WTC11 (cell line): ENCODE measurements at regions not wholly inside any gene's neighbourhood (a gene's known extent, or its start where the extent isn't known, plus 50 kb on each side); places are given as distances from the start of the nearest gene placed in this dataset.
A peak's percentile ranks its signal among the peaks of the same experiment; 100 is the strongest.

Source experiments
- ATAC-seq: fragments of 200-7000 bp; cut with Tn5 transposase; 2 replicates; pipeline ENCODE4 v1.10.0; 2021; ENCODE audit warnings: mild to moderate bottlenecking, moderate library complexity
- CTCF ChIA-PET: fragments of 300-600 bp; sonication (Branson Sonifier 250); formaldehyde crosslinking; loops from one replicate; lab custom pipeline; 2021; ENCODE audit warnings: antibody characterized with exemption; lab: Charles Lee
- POLR2A ChIA-PET: fragments of 350-600 bp; sonication (Branson Sonifier 250); formaldehyde crosslinking; loops from one replicate; lab custom pipeline; 2021; ENCODE audit warnings: antibody characterized with exemption; lab: Charles Lee
- DNase-seq: peaks from one replicate; pipeline ENCODE4 v3.0.0; 2021; ENCODE audit warnings: low spot score
- H3K27ac Mint-ChIP-seq: 2 replicates; pipeline ENCODE4 v1.8.0; 2021; ENCODE audit warnings: mixed read lengths
- H3K27me3 Mint-ChIP-seq: 2 replicates; pipeline ENCODE4 v1.8.0; 2021; ENCODE audit warnings: low read depth, mild to moderate bottlenecking, moderate library complexity, mixed read lengths
- H3K36me3 Mint-ChIP-seq: 2 replicates; pipeline ENCODE4 v1.8.0; 2021; ENCODE audit warnings: mixed read lengths
- H3K4me1 Mint-ChIP-seq: 2 replicates; pipeline ENCODE4 v1.8.0; 2022; ENCODE audit warnings: mixed read lengths
- H3K4me3 Mint-ChIP-seq: 2 replicates; pipeline ENCODE4 v1.8.0; 2021; ENCODE audit warnings: mild to moderate bottlenecking, moderate library complexity, mixed read lengths
- H3K9me3 Mint-ChIP-seq: 2 replicates; pipeline ENCODE4 v1.8.0; 2021; ENCODE audit warnings: mixed read lengths
- AR ChIP-seq: fragments of 250-450 bp; sonication (Bioruptor Pico); IDR thresholded peaks from 2 replicates; pipeline ENCODE4 v1.9.0; 2021; ENCODE audit warnings: mild to moderate bottlenecking
- ARID4B ChIP-seq: sonication (generic); formaldehyde crosslinking; IDR thresholded peaks from 2 replicates; pipeline ENCODE4 v1.8.0; 2023; ENCODE audit warnings: missing genetic modification reagents, mild to moderate bottlenecking, borderline replicate concordance
- ATF2 ChIP-seq: sonication (generic); formaldehyde crosslinking; IDR thresholded peaks from 2 replicates; pipeline ENCODE4 v1.8.1; 2022; ENCODE audit warnings: low read depth, missing genetic modification reagents, borderline replicate concordance
- CREB1 ChIP-seq: sonication (generic); formaldehyde crosslinking; IDR thresholded peaks from 2 replicates; pipeline ENCODE4 v1.8.0; 2023; ENCODE audit warnings: mild to moderate bottlenecking, missing genetic modification reagents
- CREM ChIP-seq: sonication (generic); formaldehyde crosslinking; IDR thresholded peaks from 2 replicates; pipeline ENCODE4 v1.8.1; 2022; ENCODE audit warnings: mild to moderate bottlenecking, missing genetic modification reagents, moderate library complexity
- E2F1 ChIP-seq: sonication (generic); formaldehyde crosslinking; IDR thresholded peaks from 2 replicates; pipeline ENCODE4 v1.8.0; 2022; ENCODE audit warnings: mild to moderate bottlenecking, missing genetic modification reagents
- ESRRA ChIP-seq: sonication (generic); formaldehyde crosslinking; IDR thresholded peaks from 2 replicates; pipeline ENCODE4 v1.8.1; 2022; ENCODE audit warnings: mild to moderate bottlenecking, missing genetic modification reagents, borderline replicate concordance
- FOXK1 ChIP-seq: sonication (generic); formaldehyde crosslinking; IDR thresholded peaks from 2 replicates; pipeline ENCODE4 v1.8.0; 2022; ENCODE audit warnings: mild to moderate bottlenecking, moderate library complexity, missing genetic modification reagents
- FOXP1 ChIP-seq: sonication (generic); formaldehyde crosslinking; IDR thresholded peaks from 2 replicates; pipeline ENCODE4 v1.8.0; 2022; ENCODE audit warnings: missing genetic modification reagents, mild to moderate bottlenecking, moderate library complexity, borderline replicate concordance
- NFATC4 ChIP-seq: fragments of 250-450 bp; sonication (Bioruptor Pico); IDR thresholded peaks from 2 replicates; pipeline ENCODE4 v1.9.0; 2021; ENCODE audit warnings: mild to moderate bottlenecking
- PRRX2 ChIP-seq: fragments of 250-450 bp; sonication (Bioruptor Pico); IDR thresholded peaks from 2 replicates; pipeline ENCODE4 v1.8.0; 2021; ENCODE audit warnings: mild to moderate bottlenecking
- RELA ChIP-seq: sonication (generic); formaldehyde crosslinking; IDR thresholded peaks from 2 replicates; pipeline ENCODE4 v1.8.1; 2022; ENCODE audit warnings: missing genetic modification reagents, mild to moderate bottlenecking, borderline replicate concordance
- SMAD3 ChIP-seq: sonication (generic); formaldehyde crosslinking; IDR thresholded peaks from 2 replicates; pipeline ENCODE4 v1.8.0; 2022; ENCODE audit warnings: missing genetic modification reagents, mild to moderate bottlenecking, borderline replicate concordance
- SP1 ChIP-seq: sonication (generic); formaldehyde crosslinking; conservative IDR thresholded peaks from 2 replicates; pipeline ENCODE4 v1.8.1; 2022; ENCODE audit warnings: missing genetic modification reagents
- TCF7 ChIP-seq: sonication (generic); formaldehyde crosslinking; IDR thresholded peaks from 2 replicates; pipeline ENCODE4 v1.8.0; 2022; ENCODE audit warnings: mild to moderate bottlenecking, low read depth, missing genetic modification reagents, moderate library complexity
- TEAD1 ChIP-seq: sonication (generic); formaldehyde crosslinking; IDR thresholded peaks from 2 replicates; pipeline ENCODE4 v1.8.0; 2022; ENCODE audit warnings: mild to moderate bottlenecking, missing genetic modification reagents
- TP53 ChIP-seq: sonication (generic); formaldehyde crosslinking; IDR thresholded peaks from 2 replicates; pipeline ENCODE4 v1.8.1; 2023; ENCODE audit warnings: mild to moderate bottlenecking, missing genetic modification reagents
- ZBTB21 ChIP-seq: sonication (generic); formaldehyde crosslinking; IDR thresholded peaks from 2 replicates; pipeline ENCODE4 v1.8.1; 2023; ENCODE audit warnings: mild to moderate bottlenecking, missing genetic modification reagents, borderline replicate concordance
- ZNF232 ChIP-seq: sonication (generic); formaldehyde crosslinking; IDR thresholded peaks from 2 replicates; pipeline ENCODE4 v1.8.0; 2022; ENCODE audit warnings: mild to moderate bottlenecking, missing genetic modification reagents
- ZNF281 ChIP-seq: sonication (generic); formaldehyde crosslinking; IDR thresholded peaks from 2 replicates; pipeline ENCODE4 v1.8.0; 2023; ENCODE audit warnings: mild to moderate bottlenecking, missing genetic modification reagents
- ZNF423 ChIP-seq: fragments of 250-450 bp; sonication (Bioruptor Pico); IDR thresholded peaks from 2 replicates; pipeline ENCODE4 v2.1.2; 2022; ENCODE audit warnings: mild to moderate bottlenecking, moderate library complexity
- ZNF671 ChIP-seq: fragments of 250-450 bp; sonication (Bioruptor Pico); IDR thresholded peaks from 2 replicates; pipeline ENCODE4 v1.8.0; 2021; ENCODE audit warnings: mild to moderate bottlenecking

- peaks cover 7% of the 10 kb centered on the region for H3K9me3 Mint-ChIP-seq
- H3K27ac Mint-ChIP-seq, result no peak overlapping the region
- DNase-seq (peak; percentile 9), ATAC-seq (no peak)
- peaks cover 3% of the 10 kb centered on the region; the same call in 1 of the 2 replicates for H3K27me3 Mint-ChIP-seq
- peaks cover 10% of the 10 kb centered on the region for H3K4me1 Mint-ChIP-seq
- TF ChIP-seq TP53 (CRISPR knock-in tag) (no peak), AR (CRISPR knock-in tag) (no peak), E2F1 (CRISPR knock-in tag) (no peak), FOXP1 (no peak), ARID4B (no peak), ZNF423 (CRISPR knock-in tag) (no peak), ZNF232 (CRISPR knock-in tag) (no peak), PRRX2 (CRISPR knock-in tag) (no peak), FOXK1 (CRISPR knock-in tag) (no peak), CREM (no peak), ZNF281 (CRISPR knock-in tag) (no peak), ESRRA (CRISPR knock-in tag) (no peak), CREB1 (CRISPR knock-in tag) (no peak), SP1 (no peak), SMAD3 (CRISPR knock-in tag) (no peak), TEAD1 (CRISPR knock-in tag) (no peak)
- ChIA-PET CTCF (interaction anchor here (0.6 to 0.9 kb wide), 2 partner anchors 112 to 285 kb away, joined by 3 read pairs; no protein-coding TSS in a partner anchor), POLR2A (no interaction called here)
- H3K36me3 Mint-ChIP-seq, result no peaks in the 10 kb centered on the region; the same call in 1 of the 2 replicates
- H3K4me3 Mint-ChIP-seq, result no peak overlapping the region
These were observed 237.3 kb downstream of the BRD1 start for GRCh38 chr22:49590381-49590780.

GRCh38 chr22:49589811-49590210, 237.9 kb downstream of the BRD1 start:
- ATAC-seq (no peak), DNase-seq (peak; percentile 9)
- Mint-ChIP-seq H3K4me3 (no peak overlapping the region), H3K4me1 (peaks cover 10% of the 10 kb centered on the region), H3K9me3 (peaks cover 7% of the 10 kb centered on the region), H3K27ac (no peak overlapping the region), H3K27me3 (peaks cover 3% of the 10 kb centered on the region; the same call in 1 of the 2 replicates), H3K36me3 (no peaks in the 10 kb centered on the region; the same call in 1 of the 2 replicates)
- ChIA-PET CTCF (interaction anchor here (1.2 kb wide), 1 partner anchor 43 kb away, joined by 6 read pairs; no protein-coding TSS in a partner anchor), POLR2A (no interaction called here)
- TF ChIP-seq NFATC4 (CRISPR knock-in tag) (no peak), ESRRA (CRISPR knock-in tag) (no peak), FOXP1 (no peak), ATF2 (CRISPR knock-in tag) (no peak), RELA (CRISPR knock-in tag) (no peak), ZBTB21 (CRISPR knock-in tag) (no peak), ZNF671 (no peak), TCF7 (CRISPR knock-in tag) (no peak)
